ENCODE measurements at regions not wholly inside any gene's neighbourhood (a gene's known extent, or its start where the extent isn't known, plus 50 kb on each side); places are given as distances from the start of the nearest gene placed in this dataset.

- TF ChIP-seq CTCF (IDR thresholded peaks at IDR 0.05; ENCODE audit: low read depth, low read length, missing control alignments) = no peak
- DNase-seq (ENCODE audit: low read depth) = no peak
- no peak overlapping the region for H3K4me3 ChIP-seq (ENCODE audit: low read depth, low read length)
- in situ Hi-C loops (cut with HindIII; ENCODE audit: low sequenced_read_pairs) = no loop called here
These were observed 55.5 kb upstream of the ST6GAL2 start for GRCh38 chr2:106941372-106941993.

DNA sequence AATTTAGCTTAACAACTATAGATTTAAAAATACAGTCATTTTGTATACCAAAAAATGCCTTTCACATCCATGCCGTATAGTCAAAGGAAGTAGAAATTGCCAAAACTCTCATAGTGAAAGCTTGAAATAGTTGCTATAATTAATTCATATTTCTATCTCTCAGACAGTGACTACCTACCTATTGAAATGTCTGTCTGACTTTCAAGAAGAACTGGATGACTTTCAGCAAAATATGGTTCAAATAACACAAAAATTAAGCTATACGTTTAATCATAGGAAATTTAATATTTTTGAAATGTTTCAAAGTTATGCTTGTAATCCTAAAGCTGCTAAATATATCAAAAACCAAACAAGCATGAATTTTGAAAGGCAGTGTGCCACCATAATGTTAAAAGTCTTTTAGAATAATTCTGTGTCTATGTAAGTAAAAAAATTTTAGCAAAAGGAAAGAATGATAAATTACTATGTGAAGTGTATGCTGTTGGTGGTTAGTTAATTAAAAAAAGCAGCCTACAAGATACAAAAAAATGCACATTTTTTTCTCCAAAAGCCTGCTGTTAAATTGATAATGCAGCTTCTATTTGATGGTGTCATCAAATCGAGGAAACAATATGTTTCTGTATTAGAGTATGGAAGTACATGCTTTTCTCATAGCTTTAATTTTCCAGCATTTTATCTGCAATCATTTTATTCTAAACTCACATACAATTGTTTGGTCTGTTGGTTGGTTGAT, 57.7 kb upstream of the ST6GAL2 start:
- H3K4me3 ChIP-seq (ENCODE audit: low read depth, low read length) = no peak overlapping the region
- no peak for DNase-seq (ENCODE audit: low read depth)
- in situ Hi-C loops (cut with HindIII; ENCODE audit: low sequenced_read_pairs) = no loop called here
- no peak for TF ChIP-seq CTCF (IDR thresholded peaks at IDR 0.05; ENCODE audit: low read depth, low read length, missing control alignments)

DNA sequence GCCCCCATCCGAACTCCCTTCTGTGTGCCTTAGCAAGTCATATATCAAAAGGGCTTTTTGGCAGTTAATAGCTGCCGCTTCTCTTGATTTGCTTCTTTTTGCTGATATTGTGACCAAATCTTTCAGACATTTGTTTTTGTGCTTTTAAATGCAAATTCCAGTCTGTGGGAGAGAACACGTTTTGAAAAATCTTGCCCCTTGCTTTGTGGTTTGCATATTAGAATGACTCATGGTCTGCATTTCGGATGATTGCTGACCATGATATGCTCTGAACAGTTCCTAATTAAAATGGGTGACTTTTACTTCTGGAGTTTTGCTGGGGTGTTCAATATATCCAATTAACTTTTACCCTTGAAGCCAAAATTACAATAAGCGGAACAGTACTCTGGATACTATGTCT, 58.2 kb upstream of the ST6GAL2 start:
- DNase-seq (ENCODE audit: low read depth) = peak; percentile 78
- no peak overlapping the region for H3K4me3 ChIP-seq (ENCODE audit: low read depth, low read length)
- no peak for TF ChIP-seq CTCF (IDR thresholded peaks at IDR 0.05; ENCODE audit: low read depth, low read length, missing control alignments)
- in situ Hi-C loops (cut with HindIII; ENCODE audit: low sequenced_read_pairs) = no loop called here

DNA sequence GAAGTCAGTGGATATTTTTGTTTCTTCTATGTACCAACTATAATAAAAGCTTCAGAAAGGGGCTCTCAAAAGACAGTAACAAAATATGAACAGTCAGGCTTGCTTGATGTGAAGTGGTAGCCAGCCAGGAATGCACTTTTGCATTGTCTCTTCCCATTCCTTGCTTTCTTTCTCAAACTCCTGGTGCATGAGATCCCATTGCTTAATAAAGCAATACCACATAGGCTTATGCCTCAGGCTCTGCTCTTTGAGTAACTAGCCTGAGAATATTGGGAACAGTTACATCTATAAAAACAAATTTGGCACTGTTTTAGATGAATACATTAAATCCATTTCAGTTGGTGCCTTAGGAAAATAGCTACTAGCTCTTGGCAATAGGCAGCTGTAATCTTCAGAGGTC, 62.6 kb upstream of the ST6GAL2 start:
- no peak overlapping the region for H3K4me3 ChIP-seq (ENCODE audit: low read depth, low read length)
- in situ Hi-C loops (cut with HindIII; ENCODE audit: low sequenced_read_pairs) = no loop called here
- DNase-seq (ENCODE audit: low read depth) = no peak
- TF ChIP-seq CTCF (IDR thresholded peaks at IDR 0.05; ENCODE audit: low read depth, low read length, missing control alignments) = no peak

- in situ Hi-C loops (cut with HindIII; ENCODE audit: low sequenced_read_pairs) = no loop called here
- TF ChIP-seq CTCF (IDR thresholded peaks at IDR 0.05; ENCODE audit: low read depth, low read length, missing control alignments) = no peak
- no peak overlapping the region for H3K4me3 ChIP-seq (ENCODE audit: low read depth, low read length)
- no peak for DNase-seq (ENCODE audit: low read depth)
These were observed 67.3 kb upstream of the ST6GAL2 start for GRCh38 chr2:106953236-106953635.

DNA sequence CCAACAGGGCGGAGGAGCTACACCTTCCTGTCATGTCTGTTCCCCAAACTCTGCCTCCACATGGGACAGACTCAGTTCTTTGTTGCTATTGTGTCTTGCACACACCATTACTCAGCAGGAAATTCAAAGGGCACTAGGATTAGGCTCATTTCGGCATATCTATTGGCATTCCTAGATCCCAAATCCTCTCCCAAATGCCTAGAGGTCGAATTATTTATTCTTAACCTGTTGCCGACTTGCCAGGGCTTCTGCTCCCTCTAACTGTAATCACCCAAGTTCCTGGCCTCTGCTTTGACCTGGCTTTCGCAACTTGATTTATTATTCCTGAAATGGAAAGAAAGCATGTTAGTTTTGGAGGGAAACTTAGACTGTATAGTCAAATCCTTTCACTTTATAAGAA, 67.8 kb upstream of the ST6GAL2 start:
- no peak for TF ChIP-seq CTCF (IDR thresholded peaks at IDR 0.05; ENCODE audit: low read depth, low read length, missing control alignments)
- no peak overlapping the region for H3K4me3 ChIP-seq (ENCODE audit: low read depth, low read length)
- no peak for DNase-seq (ENCODE audit: low read depth)
- in situ Hi-C loops (cut with HindIII; ENCODE audit: low sequenced_read_pairs) = no loop called here

Measured in astrocyte of the cerebellum (primary cell).